Lower leg skin (tissue), 3 donors: ENCODE measurements at regions not wholly inside any gene's neighbourhood (a gene's known extent, or its start where the extent isn't known, plus 50 kb on each side); places are given as distances from the start of the nearest gene placed in this dataset.

Source experiments
- POLR2A ChIP-seq, 2 donors: fragments of 450-650 bp; IDR thresholded peaks; one replicate each; pipeline ENCODE4 v1.6.1; 2016 to 2017; ENCODE audit warnings: antibody characterized with exemption in 2 of 2, mild to moderate bottlenecking in 1 of 2, moderate library complexity in 1 of 2
- TF ChIP-seq, protein P1 (sequence below), 3 donors: fragments of 450-650 bp; IDR thresholded peaks; one replicate each; pipeline ENCODE4 v1.5.1; 2016; ENCODE audit warnings: antibody characterized with exemption in 3 of 3, mild to moderate bottlenecking in 3 of 3, moderate library complexity in 2 of 3

- TF ChIP-seq, protein P1, sequence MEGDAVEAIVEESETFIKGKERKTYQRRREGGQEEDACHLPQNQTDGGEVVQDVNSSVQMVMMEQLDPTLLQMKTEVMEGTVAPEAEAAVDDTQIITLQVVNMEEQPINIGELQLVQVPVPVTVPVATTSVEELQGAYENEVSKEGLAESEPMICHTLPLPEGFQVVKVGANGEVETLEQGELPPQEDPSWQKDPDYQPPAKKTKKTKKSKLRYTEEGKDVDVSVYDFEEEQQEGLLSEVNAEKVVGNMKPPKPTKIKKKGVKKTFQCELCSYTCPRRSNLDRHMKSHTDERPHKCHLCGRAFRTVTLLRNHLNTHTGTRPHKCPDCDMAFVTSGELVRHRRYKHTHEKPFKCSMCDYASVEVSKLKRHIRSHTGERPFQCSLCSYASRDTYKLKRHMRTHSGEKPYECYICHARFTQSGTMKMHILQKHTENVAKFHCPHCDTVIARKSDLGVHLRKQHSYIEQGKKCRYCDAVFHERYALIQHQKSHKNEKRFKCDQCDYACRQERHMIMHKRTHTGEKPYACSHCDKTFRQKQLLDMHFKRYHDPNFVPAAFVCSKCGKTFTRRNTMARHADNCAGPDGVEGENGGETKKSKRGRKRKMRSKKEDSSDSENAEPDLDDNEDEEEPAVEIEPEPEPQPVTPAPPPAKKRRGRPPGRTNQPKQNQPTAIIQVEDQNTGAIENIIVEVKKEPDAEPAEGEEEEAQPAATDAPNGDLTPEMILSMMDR (IDR thresholded peaks at IDR 0.05), result no peak
- TF ChIP-seq POLR2A (IDR thresholded peaks at IDR 0.05), result no peak
Measured at GRCh38 chr12:59494617-59495016, 101.2 kb upstream of the SLC16A7 start.
